Testis (tissue), 2 donors: ENCODE measurements at regions not wholly inside any gene's neighbourhood (a gene's known extent, or its start where the extent isn't known, plus 50 kb on each side); places are given as distances from the start of the nearest gene placed in this dataset.

ENCODE experiments used
- DNase-seq: peaks from one replicate; pipeline ENCODE4 v3.0.0-alpha.2; 2019
- H3K27ac ChIP-seq, 2 donors: fragments of 200-600 bp; sonication (generic); one replicate each; pipeline ENCODE4 v1.5.1; 2019
- H3K27me3 ChIP-seq: fragments of 200-600 bp; sonication (generic); one replicate; pipeline ENCODE4 v1.5.1; 2019
- H3K36me3 ChIP-seq: fragments of 200-600 bp; sonication (generic); one replicate; pipeline ENCODE4 v1.5.1; 2017; ENCODE audit warnings: low read depth; ENCODE audit errors: missing control alignments
- H3K4me1 ChIP-seq: fragments of 200-600 bp; sonication (generic); one replicate; pipeline ENCODE4 v1.5.1; 2019
- H3K4me3 ChIP-seq, 2 donors: fragments of 200-600 bp; sonication (generic); one replicate each; pipeline ENCODE4 v1.5.1; 2017 to 2019
- H3K9me3 ChIP-seq: fragments of 200-600 bp; sonication (generic); one replicate; pipeline ENCODE4 v1.5.1; 2017
- POLR2A ChIP-seq: fragments of 450-650 bp; IDR thresholded peaks from one replicate; pipeline ENCODE4 v1.6.1; 2017; ENCODE audit warnings: antibody characterized with exemption, mild to moderate bottlenecking, moderate library complexity
- WGBS, 2 donors: methylation state at CpG; one replicate each; pipeline ENCODE4 v1.1.5; 2018; 5-methylcytosine and 5-hydroxymethylcytosine counted together
- intact Hi-C: fragments of 100-400 bp; cut with DNase I; formaldehyde crosslinking; loops from one replicate; pipeline ENCODE4 v1.15.1; 2023; ENCODE audit warnings: low total_unique reads
- TF ChIP-seq, protein P1 (sequence below), 3 experiments: fragments of 450-650 bp in 2 of 3; fragments of 200-600 bp in 1 of 3; sonication (generic) in 1 of 3; IDR thresholded peaks; one replicate each; pipeline ENCODE4 v1.5.1; 2016 to 2019; ENCODE audit warnings: antibody characterized with exemption in 3 of 3, mild to moderate bottlenecking in 2 of 3, moderate library complexity in 1 of 3

GRCh38 chr6:112549749-112550148 is 202.6 kb downstream of the RFPL4B start:
- intact Hi-C loops = no loop called here
- H3K27ac ChIP-seq = no peak overlapping the region
- no peak overlapping the region for H3K4me3 ChIP-seq
- 93 to 98% methylated on average over 1 of the region's 1 CpG for WGBS, 2 donors
- TF ChIP-seq, protein P1, sequence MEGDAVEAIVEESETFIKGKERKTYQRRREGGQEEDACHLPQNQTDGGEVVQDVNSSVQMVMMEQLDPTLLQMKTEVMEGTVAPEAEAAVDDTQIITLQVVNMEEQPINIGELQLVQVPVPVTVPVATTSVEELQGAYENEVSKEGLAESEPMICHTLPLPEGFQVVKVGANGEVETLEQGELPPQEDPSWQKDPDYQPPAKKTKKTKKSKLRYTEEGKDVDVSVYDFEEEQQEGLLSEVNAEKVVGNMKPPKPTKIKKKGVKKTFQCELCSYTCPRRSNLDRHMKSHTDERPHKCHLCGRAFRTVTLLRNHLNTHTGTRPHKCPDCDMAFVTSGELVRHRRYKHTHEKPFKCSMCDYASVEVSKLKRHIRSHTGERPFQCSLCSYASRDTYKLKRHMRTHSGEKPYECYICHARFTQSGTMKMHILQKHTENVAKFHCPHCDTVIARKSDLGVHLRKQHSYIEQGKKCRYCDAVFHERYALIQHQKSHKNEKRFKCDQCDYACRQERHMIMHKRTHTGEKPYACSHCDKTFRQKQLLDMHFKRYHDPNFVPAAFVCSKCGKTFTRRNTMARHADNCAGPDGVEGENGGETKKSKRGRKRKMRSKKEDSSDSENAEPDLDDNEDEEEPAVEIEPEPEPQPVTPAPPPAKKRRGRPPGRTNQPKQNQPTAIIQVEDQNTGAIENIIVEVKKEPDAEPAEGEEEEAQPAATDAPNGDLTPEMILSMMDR (IDR thresholded peaks at IDR 0.05) = no peak
- TF ChIP-seq POLR2A = no peak
- no peaks in the 10 kb centered on the region for H3K9me3 ChIP-seq
- DNase-seq = no peak
- H3K27me3 ChIP-seq = no peaks in the 10 kb centered on the region
- H3K36me3 ChIP-seq = no peaks in the 10 kb centered on the region
- no peaks in the 10 kb centered on the region for H3K4me1 ChIP-seq

GRCh38 chr6:112557435-112557834 is 210.3 kb downstream of the RFPL4B start:
- Histone ChIP-seq H3K27ac (no peak overlapping the region), H3K9me3 (no peaks in the 10 kb centered on the region), H3K4me3 (no peak overlapping the region), H3K27me3 (no peaks in the 10 kb centered on the region), H3K4me1 (peaks cover 7% of the 10 kb centered on the region), H3K36me3 (no peaks in the 10 kb centered on the region)
- intact Hi-C loops = no loop called here
- no peak for DNase-seq
- TF ChIP-seq, protein P1 (IDR thresholded peaks at IDR 0.05) = no peak
- TF ChIP-seq POLR2A = no peak

DNA sequence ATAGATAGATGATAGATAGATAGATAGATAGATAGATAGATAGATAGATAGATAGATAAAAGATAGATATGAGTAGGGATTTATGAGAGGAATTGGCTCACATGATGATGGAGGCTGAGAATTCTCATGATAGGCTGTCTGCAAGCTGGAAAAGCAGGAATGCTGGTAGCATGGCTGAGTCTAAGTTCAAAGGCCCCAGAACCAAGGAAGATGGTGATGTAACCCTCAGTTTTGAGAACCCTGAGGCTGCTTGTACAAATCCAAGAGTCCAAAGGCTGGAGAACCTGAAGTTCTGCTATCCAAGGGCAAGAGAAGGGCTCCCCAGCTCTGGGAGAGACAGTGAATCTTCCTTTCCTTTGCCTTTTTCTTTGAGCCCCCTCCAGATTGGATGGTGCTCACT is 210.8 kb downstream of the RFPL4B start:
- no peaks in the 10 kb centered on the region for H3K36me3 ChIP-seq
- no peaks in the 10 kb centered on the region for H3K27me3 ChIP-seq
- no peak for DNase-seq
- no peaks in the 10 kb centered on the region for H3K9me3 ChIP-seq
- H3K4me3 ChIP-seq = no peak overlapping the region
- peaks cover 12% of the 10 kb centered on the region for H3K4me1 ChIP-seq
- intact Hi-C loops = no loop called here
- no peak overlapping the region for H3K27ac ChIP-seq
- TF ChIP-seq POLR2A = no peak
- TF ChIP-seq, protein P1 (IDR thresholded peaks at IDR 0.05) = no peak

- intact Hi-C loops = no loop called here
- 89 to 94% methylated on average over 2 of the region's 2 CpGs for WGBS, 2 donors
- no peak for DNase-seq
- H3K4me1 ChIP-seq = peaks cover 21% of the 10 kb centered on the region
- no peak overlapping the region for H3K4me3 ChIP-seq
- H3K9me3 ChIP-seq = no peaks in the 10 kb centered on the region
- H3K27me3 ChIP-seq = no peaks in the 10 kb centered on the region
- TF ChIP-seq POLR2A = no peak
- no peaks in the 10 kb centered on the region for H3K36me3 ChIP-seq
- H3K27ac ChIP-seq = no peak overlapping the region
These were observed 213.5 kb downstream of the RFPL4B start for GRCh38 chr6:112560651-112561050.

GRCh38 chr6:112562301-112563231 is 215.4 kb downstream of the RFPL4B start:
- TF ChIP-seq, protein P1 (IDR thresholded peaks at IDR 0.05) = no peak
- TF ChIP-seq POLR2A = no peak
- no peaks in the 10 kb centered on the region for H3K27me3 ChIP-seq
- H3K4me3 ChIP-seq = no peak overlapping the region
- H3K4me1 ChIP-seq = peaks cover 21% of the 10 kb centered on the region
- no peaks in the 10 kb centered on the region for H3K36me3 ChIP-seq
- H3K9me3 ChIP-seq = no peaks in the 10 kb centered on the region
- DNase-seq = peak; percentile 25
- intact Hi-C loops = no loop called here
- WGBS, 2 donors = 11 to 30% methylated on average over 7 of the region's 7 CpGs
- peak overlapping the region; percentile 8 to 70 for H3K27ac ChIP-seq
